ENCODE measurements at regions not wholly inside any gene's neighbourhood (a gene's known extent, or its start where the extent isn't known, plus 50 kb on each side); places are given as distances from the start of the nearest gene placed in this dataset.

- Histone ChIP-seq H3K9me3 (ENCODE audit: control insufficient read depth, insufficient read depth, low read length) (no peaks in the 10 kb centered on the region), H3K27me3 (ENCODE audit: control insufficient read depth, insufficient read depth, low read length) (no peaks in the 10 kb centered on the region), H3K36me3 (ENCODE audit: control insufficient read depth, insufficient read depth, low read length) (no peaks in the 10 kb centered on the region), H3K4me3 (ENCODE audit: low read depth, low read length) (no peak overlapping the region), H3K4me1 (ENCODE audit: control insufficient read depth, insufficient read depth, low read length) (peaks cover 4% of the 10 kb centered on the region), H3K27ac (ENCODE audit: low read depth, low read length) (no peak overlapping the region)
- no peak for DNase-seq (ENCODE audit: low read depth in 4 of 6, low spot score in 6 of 6)
- 60% methylated on average over 6 of the region's 6 CpGs for WGBS (ENCODE audit: insufficient coverage)
Measured at GRCh38 chr17:33858121-33858520, 397.0 kb upstream of the CCL2 start.

GRCh38 chr17:33858682-33859081 is 396.4 kb upstream of the CCL2 start:
- Histone ChIP-seq H3K4me3 (ENCODE audit: low read depth, low read length) (no peak overlapping the region), H3K36me3 (ENCODE audit: control insufficient read depth, insufficient read depth, low read length) (no peaks in the 10 kb centered on the region), H3K9me3 (ENCODE audit: control insufficient read depth, insufficient read depth, low read length) (no peaks in the 10 kb centered on the region), H3K27ac (ENCODE audit: low read depth, low read length) (no peak overlapping the region), H3K27me3 (ENCODE audit: control insufficient read depth, insufficient read depth, low read length) (no peaks in the 10 kb centered on the region), H3K4me1 (ENCODE audit: control insufficient read depth, insufficient read depth, low read length) (peaks cover 4% of the 10 kb centered on the region)
- no CpG with 5 or more reads among the region's 1 CpG for WGBS (ENCODE audit: insufficient coverage)
- no peak for DNase-seq (ENCODE audit: low read depth in 4 of 6, low spot score in 6 of 6)

GRCh38 chr17:33862772-33863602 is 392.1 kb upstream of the CCL2 start:
- Histone ChIP-seq H3K36me3 (ENCODE audit: control insufficient read depth, insufficient read depth, low read length) (no peaks in the 10 kb centered on the region), H3K27ac (ENCODE audit: low read depth, low read length) (no peak overlapping the region), H3K27me3 (ENCODE audit: control insufficient read depth, insufficient read depth, low read length) (no peaks in the 10 kb centered on the region), H3K4me1 (ENCODE audit: control insufficient read depth, insufficient read depth, low read length) (peaks cover 4% of the 10 kb centered on the region), H3K4me3 (ENCODE audit: low read depth, low read length) (no peak overlapping the region), H3K9me3 (ENCODE audit: control insufficient read depth, insufficient read depth, low read length) (no peaks in the 10 kb centered on the region)
- WGBS (ENCODE audit: insufficient coverage) = 70% methylated on average over 3 of the region's 4 CpGs
- no peak for DNase-seq (ENCODE audit: low read depth in 4 of 6, low spot score in 6 of 6)

- peak in 3 of 6 donors; percentile 19 to 88 (median 60) for DNase-seq (ENCODE audit: low read depth in 4 of 6, low spot score in 6 of 6)
- Histone ChIP-seq H3K9me3 (ENCODE audit: control insufficient read depth, insufficient read depth, low read length) (no peaks in the 10 kb centered on the region), H3K36me3 (ENCODE audit: control insufficient read depth, insufficient read depth, low read length) (no peaks in the 10 kb centered on the region), H3K27me3 (ENCODE audit: control insufficient read depth, insufficient read depth, low read length) (no peaks in the 10 kb centered on the region), H3K27ac (ENCODE audit: low read depth, low read length) (no peak overlapping the region), H3K4me1 (ENCODE audit: control insufficient read depth, insufficient read depth, low read length) (no peaks in the 10 kb centered on the region), H3K4me3 (ENCODE audit: low read depth, low read length) (no peak overlapping the region)
- 73% methylated on average over 2 of the region's 3 CpGs for whole genome bisulfite sequencing (ENCODE audit: insufficient coverage)
Measured at GRCh38 chr17:33864758-33865229, 390.3 kb upstream of the CCL2 start.

GRCh38 chr17:33868899-33869298 is 386.2 kb upstream of the CCL2 start:
- H3K4me1 ChIP-seq (ENCODE audit: control insufficient read depth, insufficient read depth, low read length) = no peaks in the 10 kb centered on the region
- no CpG with 5 or more reads among the region's 3 CpGs for WGBS (ENCODE audit: insufficient coverage)
- H3K9me3 ChIP-seq (ENCODE audit: control insufficient read depth, insufficient read depth, low read length) = no peaks in the 10 kb centered on the region
- H3K27me3 ChIP-seq (ENCODE audit: control insufficient read depth, insufficient read depth, low read length) = no peaks in the 10 kb centered on the region
- H3K36me3 ChIP-seq (ENCODE audit: control insufficient read depth, insufficient read depth, low read length) = no peaks in the 10 kb centered on the region
- no peak for DNase-seq (ENCODE audit: low read depth in 4 of 6, low spot score in 6 of 6)
- H3K4me3 ChIP-seq (ENCODE audit: low read depth, low read length) = no peak overlapping the region
- no peak overlapping the region for H3K27ac ChIP-seq (ENCODE audit: low read depth, low read length)

GRCh38 chr17:33870936-33871335 is 384.1 kb upstream of the CCL2 start:
- DNase-seq (ENCODE audit: low read depth in 4 of 6, low spot score in 6 of 6) = no peak
- Histone ChIP-seq H3K27me3 (ENCODE audit: control insufficient read depth, insufficient read depth, low read length) (no peaks in the 10 kb centered on the region), H3K36me3 (ENCODE audit: control insufficient read depth, insufficient read depth, low read length) (no peaks in the 10 kb centered on the region), H3K4me3 (ENCODE audit: low read depth, low read length) (no peak overlapping the region), H3K4me1 (ENCODE audit: control insufficient read depth, insufficient read depth, low read length) (no peaks in the 10 kb centered on the region), H3K9me3 (ENCODE audit: control insufficient read depth, insufficient read depth, low read length) (no peaks in the 10 kb centered on the region), H3K27ac (ENCODE audit: low read depth, low read length) (no peak overlapping the region)
- WGBS (ENCODE audit: insufficient coverage) = 80% methylated on average over 2 of the region's 3 CpGs

- WGBS (ENCODE audit: insufficient coverage) = 75% methylated on average over 5 of the region's 9 CpGs
- Histone ChIP-seq H3K9me3 (ENCODE audit: control insufficient read depth, insufficient read depth, low read length) (no peaks in the 10 kb centered on the region), H3K36me3 (ENCODE audit: control insufficient read depth, insufficient read depth, low read length) (no peaks in the 10 kb centered on the region), H3K27ac (ENCODE audit: low read depth, low read length) (no peak overlapping the region), H3K4me1 (ENCODE audit: control insufficient read depth, insufficient read depth, low read length) (no peaks in the 10 kb centered on the region), H3K27me3 (ENCODE audit: control insufficient read depth, insufficient read depth, low read length) (no peaks in the 10 kb centered on the region), H3K4me3 (ENCODE audit: low read depth, low read length) (no peak overlapping the region)
- no peak for DNase-seq (ENCODE audit: low read depth in 4 of 6, low spot score in 6 of 6)
Measured at GRCh38 chr17:33871720-33872540, 383.2 kb upstream of the CCL2 start.

- Histone ChIP-seq H3K4me1 (ENCODE audit: control insufficient read depth, insufficient read depth, low read length) (no peaks in the 10 kb centered on the region), H3K27me3 (ENCODE audit: control insufficient read depth, insufficient read depth, low read length) (no peaks in the 10 kb centered on the region), H3K4me3 (ENCODE audit: low read depth, low read length) (no peak overlapping the region), H3K36me3 (ENCODE audit: control insufficient read depth, insufficient read depth, low read length) (no peaks in the 10 kb centered on the region), H3K9me3 (ENCODE audit: control insufficient read depth, insufficient read depth, low read length) (no peaks in the 10 kb centered on the region), H3K27ac (ENCODE audit: low read depth, low read length) (no peak overlapping the region)
- DNase-seq (ENCODE audit: low read depth in 4 of 6, low spot score in 6 of 6) = no peak
- no CpG with 5 or more reads among the region's 2 CpGs for WGBS (ENCODE audit: insufficient coverage)
Measured at GRCh38 chr17:33873201-33873617, 381.9 kb upstream of the CCL2 start.

- Histone ChIP-seq H3K4me1 (ENCODE audit: control insufficient read depth, insufficient read depth, low read length) (no peaks in the 10 kb centered on the region), H3K27ac (ENCODE audit: low read depth, low read length) (no peak overlapping the region), H3K27me3 (ENCODE audit: control insufficient read depth, insufficient read depth, low read length) (no peaks in the 10 kb centered on the region), H3K9me3 (ENCODE audit: control insufficient read depth, insufficient read depth, low read length) (no peaks in the 10 kb centered on the region), H3K4me3 (ENCODE audit: low read depth, low read length) (no peak overlapping the region), H3K36me3 (ENCODE audit: control insufficient read depth, insufficient read depth, low read length) (no peaks in the 10 kb centered on the region)
- no peak for DNase-seq (ENCODE audit: low read depth in 4 of 6, low spot score in 6 of 6)
- 70% methylated on average over 2 of the region's 2 CpGs for WGBS (ENCODE audit: insufficient coverage)
Measured at GRCh38 chr17:33874617-33875060, 380.4 kb upstream of the CCL2 start.
